CD4-positive, alpha-beta T cell (primary cell): ENCODE measurements at regions not wholly inside any gene's neighbourhood (a gene's known extent, or its start where the extent isn't known, plus 50 kb on each side); places are given as distances from the start of the nearest gene placed in this dataset.
"Not testable (repeated sequence)": the region's sequence is repeated elsewhere in the genome, so short reads cannot be mapped to it uniquely, and the experiment has no call there.

ENCODE experiments used
- ATAC-seq: fragments of 200-7000 bp; cut with Tn5 transposase; one replicate; pipeline ENCODE4 v1.10.0; 2022; ENCODE audit warnings: mild to moderate bottlenecking; ENCODE audit not compliant: poor library complexity
- CTCF ChIA-PET: fragments of 350-600 bp; sonication (Branson Sonifier 250); formaldehyde crosslinking; loops from one replicate; lab custom pipeline; 2021; ENCODE audit warnings: antibody characterized with exemption, inconsistent platforms; lab: Charles Lee
- POLR2A ChIA-PET: fragments of 350-600 bp; sonication (Branson Sonifier 250); formaldehyde crosslinking; loops from one replicate; lab custom pipeline; 2021; ENCODE audit warnings: antibody characterized with exemption, inconsistent platforms; lab: Charles Lee
- DNase-seq, 14 experiments: peaks; one replicate each; pipeline ENCODE4 v3.0.0-alpha.2; 2013 to 2020; ENCODE audit warnings: mixed read lengths in 2 of 14
- H3K27ac ChIP-seq, 2 donors: one replicate each; pipeline versions ENCODE4 v1.5.1 to v1.7.0; 2013; ENCODE audit warnings: low read length in 2 of 2, low read depth in 1 of 2, mild to moderate bottlenecking in 1 of 2
- H3K27me3 ChIP-seq, 2 experiments: 1 replicate in 1 of 2; 2 replicates in 1 of 2; pipeline versions ENCODE4 v1.6.1 to v1.7.0; 2013; ENCODE audit warnings: low read length in 2 of 2, control low read depth in 1 of 2, mild to moderate bottlenecking in 1 of 2, moderate library complexity in 1 of 2; ENCODE audit not compliant: insufficient read depth in 2 of 2, control insufficient read depth in 1 of 2
- H3K36me3 ChIP-seq: one replicate; pipeline ENCODE4 v1.6.1; 2013; ENCODE audit warnings: low read length, control low read depth; ENCODE audit not compliant: insufficient read depth
- H3K4me1 ChIP-seq: one replicate; pipeline ENCODE4 v1.6.1; 2013; ENCODE audit warnings: low read length, control low read depth; ENCODE audit not compliant: insufficient read depth
- H3K4me3 ChIP-seq: one replicate; pipeline ENCODE4 v1.5.1; 2013; ENCODE audit warnings: mild to moderate bottlenecking, low read length, moderate library complexity
- H3K9me3 ChIP-seq, 2 experiments: 1 replicate in 1 of 2; 2 replicates in 1 of 2; pipeline versions ENCODE4 v1.6.1 to v1.7.0; 2013; ENCODE audit warnings: low read length in 2 of 2, mild to moderate bottlenecking in 2 of 2, control low read depth in 1 of 2, moderate library complexity in 1 of 2; ENCODE audit not compliant: control insufficient read depth in 1 of 2, insufficient read depth in 1 of 2
- H3K27ac Mint-ChIP-seq: one replicate; pipeline ENCODE4 v1.8.0; 2020; ENCODE audit warnings: mixed read lengths
- H3K27me3 Mint-ChIP-seq: one replicate; pipeline ENCODE4 v1.8.0; 2021; ENCODE audit warnings: mixed read lengths
- H3K36me3 Mint-ChIP-seq: one replicate; pipeline ENCODE4 v1.8.0; 2021; ENCODE audit warnings: low read depth, mixed read lengths
- H3K4me1 Mint-ChIP-seq: one replicate; pipeline ENCODE4 v1.8.0; 2021; ENCODE audit warnings: low read depth, mixed read lengths
- H3K4me3 Mint-ChIP-seq: one replicate; pipeline ENCODE4 v1.8.0; 2020; ENCODE audit warnings: mild to moderate bottlenecking, mixed read lengths
- H3K9me3 Mint-ChIP-seq: one replicate; pipeline ENCODE4 v1.8.0; 2020; ENCODE audit warnings: mixed read lengths
- CTCF ChIP-seq: fragments of 200-600 bp; IDR thresholded peaks from one replicate; pipeline ENCODE4 v1.8.0; 2022; ENCODE audit warnings: antibody characterized with exemption, mild to moderate bottlenecking
- intact Hi-C, 2 experiments: fragments of 100-400 bp; cut with DNase I in 1 of 2; cut with micrococcal nuclease in 1 of 2; formaldehyde crosslinking; loops; one replicate each; pipeline versions ENCODE4 v1.15.1 to v1.9.0; 2023 to 2025; cut with DNase I, micrococcal nuclease

GRCh38 chr21:23578027-23578426, 2029.3 kb downstream of the MRPL39 start:
- no peak for ATAC-seq
- no peak for TF ChIP-seq CTCF
- no peak overlapping the region for H3K4me3 Mint-ChIP-seq
- no peaks in the 10 kb centered on the region for H3K36me3 Mint-ChIP-seq
- no peaks in the 10 kb centered on the region for H3K4me1 ChIP-seq
- ChIA-PET CTCF (no interaction called here), POLR2A (no interaction called here)
- no peaks in the 10 kb centered on the region for H3K9me3 ChIP-seq
- H3K9me3 Mint-ChIP-seq = no peaks in the 10 kb centered on the region
- H3K4me3 ChIP-seq = no peak overlapping the region
- no peaks in the 10 kb centered on the region for H3K27me3 ChIP-seq
- H3K27me3 Mint-ChIP-seq = no peaks in the 10 kb centered on the region
- H3K27ac Mint-ChIP-seq = no peak overlapping the region
- no peaks in the 10 kb centered on the region for H3K4me1 Mint-ChIP-seq
- no peak for DNase-seq
- H3K27ac ChIP-seq = no peak overlapping the region
- intact Hi-C loops = no loop called here
- no peaks in the 10 kb centered on the region for H3K36me3 ChIP-seq

GRCh38 chr21:23574932-23575331, 2032.3 kb downstream of the MRPL39 start:
- CTCF ChIA-PET = no interaction called here
- Mint-ChIP-seq H3K9me3 (no peaks in the 10 kb centered on the region), H3K27ac (no peak overlapping the region), H3K4me3 (no peak overlapping the region), H3K4me1 (no peaks in the 10 kb centered on the region), H3K36me3 (no peaks in the 10 kb centered on the region), H3K27me3 (no peaks in the 10 kb centered on the region)
- H3K36me3 ChIP-seq = no peaks in the 10 kb centered on the region
- POLR2A ChIA-PET = no interaction called here
- no peak for ATAC-seq
- no peak for DNase-seq
- no peak for TF ChIP-seq CTCF
- H3K27me3 ChIP-seq = no peaks in the 10 kb centered on the region
- no peak overlapping the region for H3K4me3 ChIP-seq
- H3K4me1 ChIP-seq = no peaks in the 10 kb centered on the region
- no peak overlapping the region for H3K27ac ChIP-seq
- intact Hi-C loops = no loop called here
- H3K9me3 ChIP-seq = no peaks in the 10 kb centered on the region

- intact Hi-C loops, H3K4me3 Mint-ChIP-seq, DNase-seq, H3K27me3 Mint-ChIP-seq, H3K9me3 ChIP-seq, H3K36me3 Mint-ChIP-seq, H3K27me3 ChIP-seq, H3K27ac Mint-ChIP-seq, POLR2A ChIA-PET, H3K9me3 Mint-ChIP-seq, ATAC-seq, CTCF ChIA-PET, H3K4me3 ChIP-seq, H3K4me1 ChIP-seq, H3K27ac ChIP-seq, H3K36me3 ChIP-seq, H3K4me1 Mint-ChIP-seq: not testable (repeated sequence)
Observed at GRCh38 chr21:23548924-23549323, 2058.4 kb downstream of the MRPL39 start.

GRCh38 chr21:23543333-23543732, 2063.9 kb downstream of the MRPL39 start:
- no peaks in the 10 kb centered on the region for H3K36me3 Mint-ChIP-seq
- no peak overlapping the region for H3K27ac Mint-ChIP-seq
- H3K9me3 Mint-ChIP-seq = no peaks in the 10 kb centered on the region
- CTCF ChIA-PET = no interaction called here
- H3K27me3 Mint-ChIP-seq = no peaks in the 10 kb centered on the region
- intact Hi-C loops = no loop called here
- POLR2A ChIA-PET = no interaction called here
- no peaks in the 10 kb centered on the region for H3K36me3 ChIP-seq
- DNase-seq = no peak
- no peaks in the 10 kb centered on the region for H3K4me1 Mint-ChIP-seq
- H3K4me3 ChIP-seq = no peak overlapping the region
- no peaks in the 10 kb centered on the region for H3K27me3 ChIP-seq
- no peak for TF ChIP-seq CTCF
- H3K4me1 ChIP-seq = no peaks in the 10 kb centered on the region
- H3K4me3 Mint-ChIP-seq = no peak overlapping the region
- H3K27ac ChIP-seq = no peak overlapping the region
- H3K9me3 ChIP-seq = peaks cover 0 to 5% of the 10 kb centered on the region in 2 experiments
- no peak for ATAC-seq
